Fibroblast of lung (primary cell): ENCODE measurements at regions not wholly inside any gene's neighbourhood (a gene's known extent, or its start where the extent isn't known, plus 50 kb on each side); places are given as distances from the start of the nearest gene placed in this dataset.

ENCODE experiments used
- DNase-seq, 2 donors: peaks; one replicate each; pipeline versions ENCODE4 v3.0.0 to v3.0.0-alpha.2; 2010; ENCODE audit warnings: low read depth in 2 of 2
- H2AFZ ChIP-seq: 2 replicates; pipeline ENCODE4 v1.5.1; 2012; ENCODE audit warnings: low read length, control low read depth, inconsistent platforms
- H3K27ac ChIP-seq: 2 replicates; pipeline ENCODE4 v1.5.1; 2011; ENCODE audit warnings: low read length, control low read depth; ENCODE audit not compliant: insufficient read depth
- H3K27me3 ChIP-seq: 2 replicates; pipeline ENCODE4 v1.5.1; 2011; ENCODE audit warnings: mild to moderate bottlenecking, low read length; ENCODE audit not compliant: control insufficient read depth, insufficient read depth
- H3K36me3 ChIP-seq: 2 replicates; pipeline ENCODE4 v1.5.1; 2011; ENCODE audit warnings: low read length; ENCODE audit not compliant: control insufficient read depth, insufficient read depth
- H3K4me1 ChIP-seq: 2 replicates; pipeline ENCODE4 v1.5.1; 2011; ENCODE audit warnings: low read length; ENCODE audit not compliant: control insufficient read depth, insufficient read depth; ENCODE audit errors: extremely low read depth
- H3K4me2 ChIP-seq: 2 replicates; pipeline ENCODE4 v1.5.1; 2011; ENCODE audit warnings: low read length, control low read depth; ENCODE audit not compliant: insufficient read depth; ENCODE audit errors: extremely low read depth
- H3K4me3 ChIP-seq, 4 experiments: fragments of 200-600 bp in 1 of 4; sonication (generic) in 1 of 4; replicated peaks in 1 of 4; 2 replicates each; pipeline ENCODE4 v1.5.1; 2011 to 2016; ENCODE audit warnings: low read length in 4 of 4, low read depth in 3 of 4, mild to moderate bottlenecking in 3 of 4, control low read depth in 2 of 4, inconsistent platforms in 1 of 4, mixed read lengths in 1 of 4; ENCODE audit not compliant: insufficient read depth in 1 of 4; ENCODE audit errors: control extremely low read depth in 1 of 4
- H3K79me2 ChIP-seq: 2 replicates; pipeline ENCODE4 v1.5.1; 2012; ENCODE audit warnings: mild to moderate bottlenecking, low read length, inconsistent platforms; ENCODE audit not compliant: control insufficient read depth, insufficient read depth
- H3K9ac ChIP-seq: 2 replicates; pipeline ENCODE4 v1.5.1; 2011; ENCODE audit warnings: mild to moderate bottlenecking, low read length, control low read depth; ENCODE audit not compliant: insufficient read depth
- H3K9me3 ChIP-seq: 2 replicates; pipeline ENCODE4 v1.5.1; 2012; ENCODE audit warnings: low read depth, low read length; ENCODE audit not compliant: control insufficient read depth, insufficient read depth
- H4K20me1 ChIP-seq: 2 replicates; pipeline ENCODE4 v1.5.1; 2011; ENCODE audit warnings: low read length; ENCODE audit not compliant: control insufficient read depth, insufficient read depth; ENCODE audit errors: extremely low read depth
- EZH2 ChIP-seq: IDR thresholded peaks from 2 replicates; pipeline ENCODE4 v1.5.1; 2012; ENCODE audit warnings: low read length, control low read depth, mild to moderate bottlenecking; ENCODE audit errors: missing control alignments
- TF ChIP-seq, protein P1 (sequence below), 2 donors: IDR thresholded peaks in 1 of 2; conservative IDR thresholded peaks in 1 of 2; 1 replicate in 1 of 2; 2 replicates in 1 of 2; pipeline ENCODE4 v1.5.1; 2011 to 2012; ENCODE audit warnings: low read length in 2 of 2, control low read depth in 1 of 2, inconsistent platforms in 1 of 2, low read depth in 1 of 2, mild to moderate bottlenecking in 1 of 2

DNA sequence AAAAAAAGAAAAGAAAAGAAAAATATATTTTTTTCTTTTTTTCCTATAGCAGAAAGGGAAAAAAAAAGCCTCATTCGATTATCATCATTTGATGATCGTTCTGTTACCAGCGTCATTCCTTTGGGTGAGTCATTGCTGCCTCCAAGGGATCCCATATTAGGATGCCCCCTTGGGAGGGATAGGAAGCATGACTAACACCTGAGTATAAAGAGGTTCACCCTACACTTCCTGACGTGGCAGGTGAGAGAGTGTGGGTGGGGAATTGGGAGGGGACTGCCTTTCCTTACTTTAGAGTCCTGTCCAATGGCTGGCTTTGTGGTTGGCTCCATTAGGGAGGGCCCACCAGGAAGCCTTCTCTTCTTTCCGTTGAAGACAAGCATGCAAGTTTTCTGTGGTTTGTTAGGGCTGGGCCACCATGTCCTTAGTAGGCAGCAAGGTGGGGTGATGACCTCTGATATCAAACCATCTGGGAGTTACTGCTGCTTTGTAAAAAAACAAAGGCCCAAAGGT lies 56.1 kb upstream of the FUT8 start:
- Histone ChIP-seq H3K27me3 (no peaks in the 10 kb centered on the region), H3K9ac (no peak overlapping the region), H3K4me3 (no peak overlapping the region), H3K9me3 (no peaks in the 10 kb centered on the region), H3K79me2 (no peaks in the 10 kb centered on the region), H3K4me2 (no peak overlapping the region), H4K20me1 (no peaks in the 10 kb centered on the region), H2AFZ (no peak overlapping the region), H3K4me1 (no peaks in the 10 kb centered on the region), H3K36me3 (no peaks in the 10 kb centered on the region), H3K27ac (no peak overlapping the region)
- TF ChIP-seq, protein P1, sequence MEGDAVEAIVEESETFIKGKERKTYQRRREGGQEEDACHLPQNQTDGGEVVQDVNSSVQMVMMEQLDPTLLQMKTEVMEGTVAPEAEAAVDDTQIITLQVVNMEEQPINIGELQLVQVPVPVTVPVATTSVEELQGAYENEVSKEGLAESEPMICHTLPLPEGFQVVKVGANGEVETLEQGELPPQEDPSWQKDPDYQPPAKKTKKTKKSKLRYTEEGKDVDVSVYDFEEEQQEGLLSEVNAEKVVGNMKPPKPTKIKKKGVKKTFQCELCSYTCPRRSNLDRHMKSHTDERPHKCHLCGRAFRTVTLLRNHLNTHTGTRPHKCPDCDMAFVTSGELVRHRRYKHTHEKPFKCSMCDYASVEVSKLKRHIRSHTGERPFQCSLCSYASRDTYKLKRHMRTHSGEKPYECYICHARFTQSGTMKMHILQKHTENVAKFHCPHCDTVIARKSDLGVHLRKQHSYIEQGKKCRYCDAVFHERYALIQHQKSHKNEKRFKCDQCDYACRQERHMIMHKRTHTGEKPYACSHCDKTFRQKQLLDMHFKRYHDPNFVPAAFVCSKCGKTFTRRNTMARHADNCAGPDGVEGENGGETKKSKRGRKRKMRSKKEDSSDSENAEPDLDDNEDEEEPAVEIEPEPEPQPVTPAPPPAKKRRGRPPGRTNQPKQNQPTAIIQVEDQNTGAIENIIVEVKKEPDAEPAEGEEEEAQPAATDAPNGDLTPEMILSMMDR (conservative IDR thresholded peaks at IDR 0.05 in 1 of 2, IDR thresholded peaks at IDR 0.05 in 1 of 2; ENCODE audit: low read depth in 1 of 2, low read length in 2 of 2), result no peak
- TF ChIP-seq EZH2, result no peak
- DNase-seq, result peak; percentile 64 to 88

DNA sequence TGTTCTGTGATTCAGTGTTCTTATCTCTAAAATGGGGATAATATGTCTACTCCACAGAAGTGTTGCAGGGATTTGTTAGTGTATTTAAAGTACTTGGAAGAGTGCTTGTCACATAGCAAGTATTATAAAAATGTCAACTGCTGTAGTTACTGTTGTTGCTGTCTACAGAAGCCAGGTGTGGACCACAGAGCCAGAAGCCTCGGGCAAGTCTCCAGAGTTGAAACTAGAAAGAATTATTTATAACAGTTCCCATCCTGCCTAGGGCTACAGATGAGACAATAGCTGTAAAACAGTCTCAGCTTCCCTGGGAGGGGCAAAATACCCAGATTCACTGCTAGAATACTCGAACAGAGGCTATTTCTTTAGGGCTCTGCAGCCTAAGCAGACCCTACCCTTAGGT lies 55.4 kb upstream of the FUT8 start:
- peak in 1 of 2 donors; percentile 24 for DNase-seq
- Histone ChIP-seq H3K9ac (no peak overlapping the region), H4K20me1 (no peaks in the 10 kb centered on the region), H3K27me3 (no peaks in the 10 kb centered on the region), H2AFZ (no peak overlapping the region), H3K9me3 (no peaks in the 10 kb centered on the region), H3K79me2 (no peaks in the 10 kb centered on the region), H3K4me3 (no peak overlapping the region), H3K4me1 (no peaks in the 10 kb centered on the region), H3K27ac (no peak overlapping the region), H3K36me3 (no peaks in the 10 kb centered on the region), H3K4me2 (no peak overlapping the region)
- TF ChIP-seq EZH2, result no peak
- TF ChIP-seq, protein P1 (conservative IDR thresholded peaks at IDR 0.05 in 1 of 2, IDR thresholded peaks at IDR 0.05 in 1 of 2; ENCODE audit: low read depth in 1 of 2, low read length in 2 of 2), result no peak

DNA sequence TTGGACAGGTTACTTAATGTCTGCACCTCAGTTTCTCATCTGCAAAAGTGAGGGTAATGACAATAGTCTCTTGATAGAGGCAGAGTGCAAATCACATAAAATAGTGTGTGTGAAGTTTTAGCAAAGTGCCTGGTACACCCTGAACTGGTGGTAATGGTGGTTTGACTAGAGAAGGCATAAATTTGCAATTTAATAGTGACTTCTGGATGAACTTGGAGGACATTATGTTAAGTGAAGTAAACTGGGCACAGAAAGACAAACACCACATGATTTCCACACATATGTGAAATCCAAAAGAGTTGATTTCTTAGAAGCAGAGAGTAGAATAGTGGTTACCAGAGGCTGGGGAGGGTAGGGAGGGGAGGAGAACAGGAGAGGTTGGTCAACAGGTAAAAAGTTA lies 54.8 kb upstream of the FUT8 start:
- no peak overlapping the region for H2AFZ ChIP-seq

More for the DNA sequence above, 54.8 kb upstream of the FUT8 start:
- Histone ChIP-seq H3K9ac (no peak overlapping the region), H3K27me3 (no peaks in the 10 kb centered on the region), H3K36me3 (no peaks in the 10 kb centered on the region), H3K9me3 (no peaks in the 10 kb centered on the region), H3K4me3 (no peak overlapping the region), H3K79me2 (no peaks in the 10 kb centered on the region), H4K20me1 (no peaks in the 10 kb centered on the region), H3K4me1 (no peaks in the 10 kb centered on the region), H3K4me2 (no peak overlapping the region), H3K27ac (no peak overlapping the region)
- TF ChIP-seq, protein P1 (conservative IDR thresholded peaks at IDR 0.05 in 1 of 2, IDR thresholded peaks at IDR 0.05 in 1 of 2; ENCODE audit: low read depth in 1 of 2, low read length in 2 of 2), result no peak
- no peak for TF ChIP-seq EZH2
- no peak for DNase-seq
